ENCODE measurements at regions not wholly inside any gene's neighbourhood (a gene's known extent, or its start where the extent isn't known, plus 50 kb on each side); places are given as distances from the start of the nearest gene placed in this dataset.

- Histone ChIP-seq H3K4me1 (no peaks in the 10 kb centered on the region), H3K9me3 (no peaks in the 10 kb centered on the region), H3K27ac (no peak overlapping the region), H3K36me3 (no peaks in the 10 kb centered on the region), H3K27me3 (no peaks in the 10 kb centered on the region), H3K4me3 (no peak overlapping the region)
- 46 to 67% methylated on average over 2 to 3 of the region's 3 CpGs for WGBS, 2 donors (ENCODE audit: low coverage in 1 of 2)
- no peak for ATAC-seq
- TF ChIP-seq CTCF (IDR thresholded peaks at IDR 0.05) (no peak), POLR2AphosphoS5 (IDR thresholded peaks at IDR 0.05) (no peak), POLR2A (IDR thresholded peaks at IDR 0.05) (no peak), EP300 (IDR thresholded peaks at IDR 0.05) (no peak)
Measured at GRCh38 chrX:113522814-113523213, 682.2 kb upstream of the AMOT start.

GRCh38 chrX:113514906-113515305 lies 674.3 kb upstream of the AMOT start:
- WGBS, 2 donors (ENCODE audit: low coverage in 1 of 2), result 0% methylated on average over 2 of the region's 2 CpGs; no CpG with 5 or more reads in 1 of the 2 donors

GRCh38 chrX:113512700-113513395 lies 672.2 kb upstream of the AMOT start:
- Histone ChIP-seq H3K4me3 (no peak overlapping the region), H3K4me1 (no peaks in the 10 kb centered on the region), H3K27me3 (no peaks in the 10 kb centered on the region), H3K36me3 (no peaks in the 10 kb centered on the region), H3K9me3 (no peaks in the 10 kb centered on the region), H3K27ac (no peak overlapping the region)
- no peak for TF ChIP-seq CTCF (IDR thresholded peaks at IDR 0.05)
- TF ChIP-seq POLR2A (IDR thresholded peaks at IDR 0.05), result no peak
- TF ChIP-seq EP300 (IDR thresholded peaks at IDR 0.05), result no peak
- no peak for ATAC-seq
- WGBS, 2 donors (ENCODE audit: low coverage in 1 of 2), result 47 to 56% methylated on average over 3 to 7 of the region's 7 CpGs

More at GRCh38 chrX:113514906-113515305, 674.3 kb upstream of the AMOT start:
- Histone ChIP-seq H3K36me3 (no peaks in the 10 kb centered on the region), H3K27me3 (no peaks in the 10 kb centered on the region), H3K4me3 (no peak overlapping the region), H3K27ac (no peak overlapping the region), H3K9me3 (no peaks in the 10 kb centered on the region), H3K4me1 (no peaks in the 10 kb centered on the region)
- TF ChIP-seq POLR2AphosphoS5 (IDR thresholded peaks at IDR 0.05) (no peak), CTCF (IDR thresholded peaks at IDR 0.05) (no peak), EP300 (IDR thresholded peaks at IDR 0.05) (no peak), POLR2A (IDR thresholded peaks at IDR 0.05) (no peak)
- no peak for ATAC-seq

DNA sequence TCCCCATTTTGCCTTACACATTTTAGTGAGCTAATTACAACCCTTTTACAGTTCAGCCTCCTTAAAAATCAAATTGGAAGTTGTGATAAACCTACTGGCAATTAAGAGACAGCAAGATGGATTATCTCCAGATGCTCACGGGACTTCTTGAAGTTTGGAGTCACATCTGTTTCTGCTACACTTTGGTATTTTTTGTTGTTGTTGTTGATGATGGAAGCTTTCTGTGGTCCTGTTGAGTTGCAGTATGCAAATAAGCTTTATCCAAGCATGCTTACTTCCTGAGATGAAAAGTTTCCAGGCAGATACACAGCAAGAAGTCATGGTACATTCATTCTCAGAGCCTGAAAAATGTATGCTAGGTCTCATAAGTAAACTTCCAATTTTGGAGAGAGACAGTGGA lies 670.0 kb upstream of the AMOT start:
- Histone ChIP-seq H3K4me1 (no peaks in the 10 kb centered on the region), H3K9me3 (no peaks in the 10 kb centered on the region), H3K36me3 (no peaks in the 10 kb centered on the region), H3K27ac (no peak overlapping the region), H3K27me3 (no peaks in the 10 kb centered on the region), H3K4me3 (no peak overlapping the region)
- ATAC-seq, result no peak
- no peak for TF ChIP-seq POLR2AphosphoS5 (IDR thresholded peaks at IDR 0.05)
- no peak for TF ChIP-seq EP300 (IDR thresholded peaks at IDR 0.05)
- TF ChIP-seq CTCF (IDR thresholded peaks at IDR 0.05), result no peak
- no peak for TF ChIP-seq POLR2A (IDR thresholded peaks at IDR 0.05)
- 0% methylated on average over 1 of the region's 1 CpG; no CpG with 5 or more reads in 1 of the 2 donors for WGBS, 2 donors (ENCODE audit: low coverage in 1 of 2)

- no peaks in the 10 kb centered on the region for H3K9me3 ChIP-seq
- no peak for ATAC-seq
Measured at GRCh38 chrX:113492895-113493294, 652.3 kb upstream of the AMOT start.

More at GRCh38 chrX:113492895-113493294, 652.3 kb upstream of the AMOT start:
- no peaks in the 10 kb centered on the region for H3K4me1 ChIP-seq
- H3K27me3 ChIP-seq, result no peaks in the 10 kb centered on the region
- TF ChIP-seq POLR2A (IDR thresholded peaks at IDR 0.05) (no peak), EP300 (IDR thresholded peaks at IDR 0.05) (no peak), POLR2AphosphoS5 (IDR thresholded peaks at IDR 0.05) (no peak), CTCF (IDR thresholded peaks at IDR 0.05) (no peak)
- H3K4me3 ChIP-seq, result no peak overlapping the region
- H3K27ac ChIP-seq, result no peak overlapping the region
- no peaks in the 10 kb centered on the region for H3K36me3 ChIP-seq

Measured in gastroesophageal sphincter (tissue), 4 donors.